ENCODE measurements at regions not wholly inside any gene's neighbourhood (a gene's known extent, or its start where the extent isn't known, plus 50 kb on each side); places are given as distances from the start of the nearest gene placed in this dataset.

- TF ChIP-seq CTCF (IDR thresholded peaks at IDR 0.05; ENCODE audit: poor library complexity) (no peak), EZH2 (IDR thresholded peaks at IDR 0.05; ENCODE audit: borderline replicate concordance) (no peak)
Measured at GRCh38 chr14:98408024-98408555, 863.9 kb downstream of the BCL11B start.
